ENCODE measurements at regions not wholly inside any gene's neighbourhood (a gene's known extent, or its start where the extent isn't known, plus 50 kb on each side); places are given as distances from the start of the nearest gene placed in this dataset.
"Not testable (repeated sequence)": the region's sequence is repeated elsewhere in the genome, so short reads cannot be mapped to it uniquely, and the experiment has no call there.

DNA sequence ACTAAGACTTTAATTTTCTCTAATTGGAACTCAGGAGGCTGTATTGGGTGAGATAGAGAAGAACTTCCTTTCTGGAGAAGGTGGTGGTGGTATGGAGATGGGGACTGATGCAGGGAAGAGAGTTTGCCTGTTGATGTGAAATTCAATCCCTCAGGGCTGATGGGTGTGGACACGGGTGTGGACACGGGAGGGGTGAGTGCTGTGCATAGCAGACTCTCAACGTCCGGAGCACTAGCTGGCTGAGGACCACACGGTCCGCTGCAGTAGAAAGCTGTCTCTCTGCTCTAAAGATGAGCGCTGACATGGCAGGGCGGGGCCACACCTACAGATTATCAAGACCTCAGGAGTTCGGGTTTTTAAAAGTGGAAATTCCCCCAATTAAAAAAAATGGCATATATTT, 148.5 kb upstream of the PITRM1 start:
- no peaks in the 10 kb centered on the region for H3F3A ChIP-seq (replicated peaks; ENCODE audit: insufficient read depth)
- no peak for DNase-seq
- no peaks in the 10 kb centered on the region for H3K27me3 ChIP-seq (ENCODE audit: insufficient read depth)
- no peak overlapping the region for H3K4me3 ChIP-seq (ENCODE audit: low read depth in 2 of 2, low read length in 1 of 2)
- no peak for TF ChIP-seq GABPA (IDR thresholded peaks at IDR 0.05; ENCODE audit: low read depth)
- no peak for TF ChIP-seq PBX3 (IDR thresholded peaks at IDR 0.05)
- TF ChIP-seq IRF3 (IDR thresholded peaks at IDR 0.05; ENCODE audit: low read depth, low read length): no peak
- no peak for TF ChIP-seq ELF1 (IDR thresholded peaks at IDR 0.05)
- TF ChIP-seq RXRA (IDR thresholded peaks at IDR 0.05; ENCODE audit: borderline replicate concordance, low read depth): no peak
- TF ChIP-seq, protein P1, sequence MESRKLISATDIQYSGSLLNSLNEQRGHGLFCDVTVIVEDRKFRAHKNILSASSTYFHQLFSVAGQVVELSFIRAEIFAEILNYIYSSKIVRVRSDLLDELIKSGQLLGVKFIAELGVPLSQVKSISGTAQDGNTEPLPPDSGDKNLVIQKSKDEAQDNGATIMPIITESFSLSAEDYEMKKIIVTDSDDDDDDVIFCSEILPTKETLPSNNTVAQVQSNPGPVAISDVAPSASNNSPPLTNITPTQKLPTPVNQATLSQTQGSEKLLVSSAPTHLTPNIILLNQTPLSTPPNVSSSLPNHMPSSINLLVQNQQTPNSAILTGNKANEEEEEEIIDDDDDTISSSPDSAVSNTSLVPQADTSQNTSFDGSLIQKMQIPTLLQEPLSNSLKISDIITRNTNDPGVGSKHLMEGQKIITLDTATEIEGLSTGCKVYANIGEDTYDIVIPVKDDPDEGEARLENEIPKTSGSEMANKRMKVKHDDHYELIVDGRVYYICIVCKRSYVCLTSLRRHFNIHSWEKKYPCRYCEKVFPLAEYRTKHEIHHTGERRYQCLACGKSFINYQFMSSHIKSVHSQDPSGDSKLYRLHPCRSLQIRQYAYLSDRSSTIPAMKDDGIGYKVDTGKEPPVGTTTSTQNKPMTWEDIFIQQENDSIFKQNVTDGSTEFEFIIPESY (IDR thresholded peaks at IDR 0.05; ENCODE audit: borderline replicate concordance, low read depth): no peak
- no peak for TF ChIP-seq RCOR1 (IDR thresholded peaks at IDR 0.05; ENCODE audit: low read length)
- no peaks in the 10 kb centered on the region for H3K36me3 ChIP-seq (replicated peaks in 1 of 2; ENCODE audit: control insufficient read depth in 1 of 2, insufficient read depth in 2 of 2, low read length in 1 of 2)
- no peak overlapping the region for H3K4me2 ChIP-seq
- ChIA-PET CTCF (no interaction called here), POLR2A (no interaction called here)
- WGBS (ENCODE audit: low lambda C conversion rate): 89% methylated on average over 7 of the region's 9 CpGs
- no peaks in the 10 kb centered on the region for H3K79me2 ChIP-seq (ENCODE audit: insufficient read depth)
- H3K9ac ChIP-seq: no peak overlapping the region
- no peak overlapping the region for H2AFZ ChIP-seq (ENCODE audit: low read depth)
- H3K9me3 ChIP-seq: no peaks in the 10 kb centered on the region
- no peaks in the 10 kb centered on the region for H3K9me2 ChIP-seq
- peaks cover 0 to 9% of the 10 kb centered on the region in 2 experiments; a peak in 1 of 4 replicates for H3K4me1 ChIP-seq (ENCODE audit: control insufficient read depth in 1 of 2, insufficient read depth in 2 of 2, low read depth in 1 of 2, low read length in 1 of 2)
- no peaks in the 10 kb centered on the region for H4K20me1 ChIP-seq (ENCODE audit: insufficient read depth)
- H3K27ac ChIP-seq (ENCODE audit: low read depth in 2 of 2, low read length in 1 of 2): no peak overlapping the region

- H3F3A ChIP-seq (replicated peaks; ENCODE audit: insufficient read depth): no peaks in the 10 kb centered on the region
- H3K79me2 ChIP-seq (ENCODE audit: insufficient read depth): no peaks in the 10 kb centered on the region
- H3K27me3 ChIP-seq (ENCODE audit: insufficient read depth): no peaks in the 10 kb centered on the region
- TF ChIP-seq FOXJ3 (CRISPR knock-in tag; IDR thresholded peaks at IDR 0.05) (no peak), RXRA (IDR thresholded peaks at IDR 0.05; ENCODE audit: borderline replicate concordance, low read depth) (no peak)
- TF ChIP-seq, protein P1 (IDR thresholded peaks at IDR 0.05; ENCODE audit: borderline replicate concordance, low read depth): no peak
- no peak for DNase-seq
- no peaks in the 10 kb centered on the region for H3K9me2 ChIP-seq
- no peaks in the 10 kb centered on the region for H4K20me1 ChIP-seq (ENCODE audit: insufficient read depth)
- H3K4me2 ChIP-seq: no peak overlapping the region
- no peak overlapping the region for H3K4me3 ChIP-seq (ENCODE audit: low read depth in 2 of 2, low read length in 1 of 2)
- ChIA-PET POLR2A (no interaction called here), CTCF (no interaction called here)
- no peak overlapping the region for H3K9ac ChIP-seq
- no peak overlapping the region for H3K27ac ChIP-seq (ENCODE audit: low read depth in 2 of 2, low read length in 1 of 2)
- H3K36me3 ChIP-seq (replicated peaks in 1 of 2; ENCODE audit: control insufficient read depth in 1 of 2, insufficient read depth in 2 of 2, low read length in 1 of 2): no peaks in the 10 kb centered on the region
- WGBS (ENCODE audit: low lambda C conversion rate): 100% methylated on average over 2 of the region's 25 CpGs
- no peak overlapping the region for H2AFZ ChIP-seq (ENCODE audit: low read depth)
- H3K9me3 ChIP-seq: no peaks in the 10 kb centered on the region
- H3K4me1 ChIP-seq (ENCODE audit: control insufficient read depth in 1 of 2, insufficient read depth in 2 of 2, low read depth in 1 of 2, low read length in 1 of 2): peaks cover 0 to 8% of the 10 kb centered on the region in 2 experiments; a peak in 2 of 4 replicates
Measured at GRCh38 chr10:3319811-3320226, 147.2 kb upstream of the PITRM1 start.

DNA sequence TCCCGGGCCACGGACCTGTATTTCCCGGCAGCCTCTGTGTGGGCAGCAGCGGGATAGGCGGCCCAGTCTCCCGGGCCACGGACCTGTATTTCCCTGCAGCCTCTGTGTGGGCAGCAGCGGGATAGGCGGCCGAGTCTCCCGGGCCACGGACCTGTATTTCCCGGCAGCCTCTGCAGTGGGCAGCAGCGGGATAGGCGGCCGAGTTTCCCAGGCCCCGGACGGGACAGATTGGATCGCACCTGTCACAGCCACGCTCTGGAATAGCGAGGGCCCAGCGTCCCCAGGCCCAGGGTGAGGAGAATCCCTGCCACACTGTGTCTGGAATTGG, 145.9 kb upstream of the PITRM1 start:
- POLR2A ChIA-PET; H3K4me3 ChIP-seq (ENCODE audit: low read depth in 2 of 2, low read length in 1 of 2); H3K27ac ChIP-seq (ENCODE audit: low read depth in 2 of 2, low read length in 1 of 2); H2AFZ ChIP-seq (ENCODE audit: low read depth); H3K9ac ChIP-seq; H3K9me3 ChIP-seq; H3K36me3 ChIP-seq (replicated peaks in 1 of 2; ENCODE audit: control insufficient read depth in 1 of 2, insufficient read depth in 2 of 2, low read length in 1 of 2); H4K20me1 ChIP-seq (ENCODE audit: insufficient read depth); H3K4me2 ChIP-seq; H3K79me2 ChIP-seq (ENCODE audit: insufficient read depth); H3K9me2 ChIP-seq; DNase-seq; H3K4me1 ChIP-seq (ENCODE audit: control insufficient read depth in 1 of 2, insufficient read depth in 2 of 2, low read depth in 1 of 2, low read length in 1 of 2); H3F3A ChIP-seq (replicated peaks; ENCODE audit: insufficient read depth); H3K27me3 ChIP-seq (ENCODE audit: insufficient read depth); CTCF ChIA-PET: not testable (repeated sequence)
- 98% methylated on average over 6 of the region's 22 CpGs for WGBS (ENCODE audit: low lambda C conversion rate)

DNA sequence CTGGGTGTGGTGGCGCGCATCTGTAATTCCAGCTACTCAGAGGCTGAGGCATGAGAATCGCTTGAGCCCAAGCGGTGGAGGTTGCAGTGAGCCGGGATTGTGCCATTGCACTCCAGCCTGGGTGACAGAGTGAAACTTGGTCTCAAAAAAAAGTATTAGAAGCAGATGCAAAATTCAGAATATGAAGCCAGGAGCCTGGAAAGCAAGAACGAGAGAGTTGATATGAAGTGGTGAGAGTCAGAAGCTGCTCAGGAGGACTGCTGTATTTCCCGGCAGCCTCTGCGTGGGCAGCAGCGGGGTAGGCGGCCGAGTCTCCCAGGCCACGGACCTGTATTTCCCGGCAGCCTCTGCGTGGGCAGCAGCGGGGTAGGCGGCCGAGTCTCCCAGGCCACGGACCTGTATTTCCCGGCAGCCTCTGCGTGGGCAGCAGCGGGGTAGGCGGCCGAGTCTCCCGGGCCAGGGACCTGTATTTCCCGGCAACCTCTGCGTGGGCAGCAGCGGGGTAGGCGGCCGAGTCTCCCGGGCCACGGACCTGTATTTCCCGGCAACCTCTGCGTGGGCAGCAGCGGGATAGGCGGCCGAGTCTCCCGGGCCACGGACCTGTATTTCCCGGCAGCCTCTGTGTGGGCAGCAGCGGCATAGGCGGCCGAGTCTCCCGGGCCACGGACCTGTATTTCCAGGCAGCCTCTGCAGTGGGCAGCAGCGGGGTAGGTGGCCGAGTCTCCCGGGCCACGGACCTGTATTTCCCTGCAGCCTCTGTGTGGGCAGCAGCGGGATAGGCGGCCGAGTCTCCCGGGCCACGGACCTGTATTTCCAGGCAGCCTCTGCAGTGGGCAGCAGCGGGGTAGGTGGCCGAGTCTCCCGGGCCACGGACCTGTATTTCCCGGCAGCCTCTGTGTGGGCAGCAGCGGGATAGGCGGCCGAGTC, 145.2 kb upstream of the PITRM1 start:
- H2AFZ ChIP-seq (ENCODE audit: low read depth); POLR2A ChIA-PET: not testable (repeated sequence)
- WGBS (ENCODE audit: low lambda C conversion rate): 95% methylated on average over 13 of the region's 61 CpGs

More for the DNA sequence above, 145.2 kb upstream of the PITRM1 start:
- H3K9me2 ChIP-seq; H3K36me3 ChIP-seq (replicated peaks in 1 of 2; ENCODE audit: control insufficient read depth in 1 of 2, insufficient read depth in 2 of 2, low read length in 1 of 2); H3K9ac ChIP-seq; H3K4me3 ChIP-seq (ENCODE audit: low read depth in 2 of 2, low read length in 1 of 2); H3K4me2 ChIP-seq; H3K9me3 ChIP-seq; CTCF ChIA-PET; H3K27ac ChIP-seq (ENCODE audit: low read depth in 2 of 2, low read length in 1 of 2); H3F3A ChIP-seq (replicated peaks; ENCODE audit: insufficient read depth); DNase-seq; H4K20me1 ChIP-seq (ENCODE audit: insufficient read depth); H3K79me2 ChIP-seq (ENCODE audit: insufficient read depth); H3K4me1 ChIP-seq (ENCODE audit: control insufficient read depth in 1 of 2, insufficient read depth in 2 of 2, low read depth in 1 of 2, low read length in 1 of 2); H3K27me3 ChIP-seq (ENCODE audit: insufficient read depth): not testable (repeated sequence)

Data from SK-N-SH (cell line).